ENCODE measurements at regions not wholly inside any gene's neighbourhood (a gene's known extent, or its start where the extent isn't known, plus 50 kb on each side); places are given as distances from the start of the nearest gene placed in this dataset.

DNA sequence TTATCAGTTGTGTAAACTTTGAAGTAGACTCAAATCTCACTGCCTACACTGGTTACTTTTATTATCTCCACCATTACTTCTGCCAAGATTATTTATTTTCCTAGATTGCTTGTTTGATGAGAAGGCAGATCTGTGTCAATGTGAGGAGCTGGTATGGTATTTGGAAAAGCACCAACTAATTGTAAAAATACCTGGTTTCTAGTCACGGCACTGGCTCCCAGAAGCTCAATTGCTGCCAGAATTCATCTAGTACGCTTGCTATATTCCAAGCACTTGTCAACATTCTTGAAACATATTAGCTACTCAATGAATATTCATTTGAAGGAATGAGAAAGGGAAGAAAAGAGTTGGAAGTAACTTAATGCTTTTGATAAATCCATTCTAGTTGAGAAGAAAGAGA lies 1376.8 kb upstream of the ADGRL3 start:
- no peak for FAIRE-seq
- H3K79me2 ChIP-seq (ENCODE audit: control insufficient read depth, insufficient read depth, low read length), result no peaks in the 10 kb centered on the region
- no peak overlapping the region for H3K4me3 ChIP-seq
- in situ Hi-C loops (cut with MboI), result no loop called here
- ChIA-PET RAD21 (ENCODE audit: unreplicated experiment) (no interaction called here), CTCF (no interaction called here), SMC1A (ENCODE audit: uncharacterized antibody, unreplicated experiment) (no interaction called here), POLR2A (no interaction called here)
- intact Hi-C loops (cut with micrococcal nuclease; ENCODE audit: unreplicated experiment), result no loop called here
- no peak for DNase-seq (ENCODE audit: low read depth, low spot score)
- H3K9me3 ChIP-seq (replicated peaks; ENCODE audit: control insufficient read depth, insufficient read depth, low read length), result no peaks in the 10 kb centered on the region
- no TSS peak for BruUV-seq (replicated peaks)
- no peak for ATAC-seq
- no peaks in the 10 kb centered on the region for H4K20me1 ChIP-seq (ENCODE audit: control insufficient read depth, insufficient read depth)
- H3K36me3 ChIP-seq (ENCODE audit: control insufficient read depth in 2 of 2, insufficient read depth in 2 of 2, low read length in 1 of 2), result no peaks in the 10 kb centered on the region
- H3K4me1 ChIP-seq (ENCODE audit: control insufficient read depth, insufficient read depth, low read length), result no peaks in the 10 kb centered on the region
- H3K27ac ChIP-seq (ENCODE audit: control insufficient read depth, insufficient read depth), result no peak overlapping the region
- H3K4me2 ChIP-seq (ENCODE audit: control insufficient read depth, insufficient read depth), result no peak overlapping the region
- no peak overlapping the region for H2AFZ ChIP-seq (ENCODE audit: control insufficient read depth, low read depth, low read length)
- TF ChIP-seq YBX1 (IDR thresholded peaks at IDR 0.05) (no peak), HCFC1 (IDR thresholded peaks at IDR 0.05; ENCODE audit: low read length) (no peak), MEF2B (IDR thresholded peaks at IDR 0.05; ENCODE audit: partially characterized antibody, poor library complexity, severe bottlenecking) (no peak), KLF5 (IDR thresholded peaks at IDR 0.05; ENCODE audit: partially characterized antibody) (no peak), EP300 (IDR thresholded peaks at IDR 0.05; ENCODE audit: borderline replicate concordance in 1 of 2, control insufficient read depth in 1 of 2, low read depth in 2 of 2, low read length in 2 of 2) (no peak), SMARCA5 (IDR thresholded peaks at IDR 0.05) (no peak), FOXM1 (IDR thresholded peaks at IDR 0.05; ENCODE audit: low read depth, low read length) (no peak)
- TF ChIP-seq, protein P1, sequence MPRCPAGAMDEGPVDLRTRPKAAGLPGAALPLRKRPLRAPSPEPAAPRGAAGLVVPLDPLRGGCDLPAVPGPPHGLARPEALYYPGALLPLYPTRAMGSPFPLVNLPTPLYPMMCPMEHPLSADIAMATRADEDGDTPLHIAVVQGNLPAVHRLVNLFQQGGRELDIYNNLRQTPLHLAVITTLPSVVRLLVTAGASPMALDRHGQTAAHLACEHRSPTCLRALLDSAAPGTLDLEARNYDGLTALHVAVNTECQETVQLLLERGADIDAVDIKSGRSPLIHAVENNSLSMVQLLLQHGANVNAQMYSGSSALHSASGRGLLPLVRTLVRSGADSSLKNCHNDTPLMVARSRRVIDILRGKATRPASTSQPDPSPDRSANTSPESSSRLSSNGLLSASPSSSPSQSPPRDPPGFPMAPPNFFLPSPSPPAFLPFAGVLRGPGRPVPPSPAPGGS (IDR thresholded peaks at IDR 0.05; ENCODE audit: borderline replicate concordance, insufficient read depth, low read depth, low read length, poor library complexity, severe bottlenecking), result no peak
- TF ChIP-seq, protein P2, sequence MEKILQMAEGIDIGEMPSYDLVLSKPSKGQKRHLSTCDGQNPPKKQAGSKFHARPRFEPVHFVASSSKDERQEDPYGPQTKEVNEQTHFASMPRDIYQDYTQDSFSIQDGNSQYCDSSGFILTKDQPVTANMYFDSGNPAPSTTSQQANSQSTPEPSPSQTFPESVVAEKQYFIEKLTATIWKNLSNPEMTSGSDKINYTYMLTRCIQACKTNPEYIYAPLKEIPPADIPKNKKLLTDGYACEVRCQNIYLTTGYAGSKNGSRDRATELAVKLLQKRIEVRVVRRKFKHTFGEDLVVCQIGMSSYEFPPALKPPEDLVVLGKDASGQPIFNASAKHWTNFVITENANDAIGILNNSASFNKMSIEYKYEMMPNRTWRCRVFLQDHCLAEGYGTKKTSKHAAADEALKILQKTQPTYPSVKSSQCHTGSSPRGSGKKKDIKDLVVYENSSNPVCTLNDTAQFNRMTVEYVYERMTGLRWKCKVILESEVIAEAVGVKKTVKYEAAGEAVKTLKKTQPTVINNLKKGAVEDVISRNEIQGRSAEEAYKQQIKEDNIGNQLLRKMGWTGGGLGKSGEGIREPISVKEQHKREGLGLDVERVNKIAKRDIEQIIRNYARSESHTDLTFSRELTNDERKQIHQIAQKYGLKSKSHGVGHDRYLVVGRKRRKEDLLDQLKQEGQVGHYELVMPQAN (conservative IDR thresholded peaks at IDR 0.05), result no peak
- TF ChIP-seq, protein P3, sequence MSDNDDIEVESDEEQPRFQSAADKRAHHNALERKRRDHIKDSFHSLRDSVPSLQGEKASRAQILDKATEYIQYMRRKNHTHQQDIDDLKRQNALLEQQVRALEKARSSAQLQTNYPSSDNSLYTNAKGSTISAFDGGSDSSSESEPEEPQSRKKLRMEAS (IDR thresholded peaks at IDR 0.05; ENCODE audit: low read depth, low read length), result no peak
- H3K27me3 ChIP-seq (replicated peaks in 1 of 2; ENCODE audit: control insufficient read depth in 2 of 2, insufficient read depth in 2 of 2, low read length in 1 of 2), result no peaks in the 10 kb centered on the region
- WGBS (ENCODE audit: insufficient coverage, insufficient replicate concordance, low lambda C conversion rate, missing lambda C conversion rate), result 18% methylated on average over 2 of the region's 2 CpGs
- H3K9ac ChIP-seq (ENCODE audit: control insufficient read depth, insufficient read depth, low read length), result no peak overlapping the region

Measured in GM12878 (cell line).